ENCODE measurements at regions not wholly inside any gene's neighbourhood (a gene's known extent, or its start where the extent isn't known, plus 50 kb on each side); places are given as distances from the start of the nearest gene placed in this dataset.

DNA sequence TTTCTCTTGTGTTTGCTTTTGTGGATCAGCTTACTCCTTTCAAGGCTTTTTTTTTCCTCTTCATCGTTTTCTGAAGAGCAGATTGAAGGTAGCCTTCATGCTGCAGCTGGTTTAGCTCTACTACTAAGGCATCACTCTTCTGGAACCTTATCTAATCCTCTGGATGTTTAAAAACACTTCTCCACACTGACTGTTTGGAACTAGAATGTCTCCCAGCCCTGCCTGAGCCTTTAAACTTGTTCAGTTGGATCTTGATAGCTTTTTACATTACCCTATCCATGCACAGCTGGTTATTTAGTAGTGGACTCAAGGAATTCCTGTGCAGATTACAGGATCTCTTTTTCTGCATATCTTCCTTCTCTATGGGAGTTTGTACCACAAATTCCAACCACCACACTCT, 108.9 kb upstream of the ASCC3 start:
- H3K27ac Mint-ChIP-seq, result no peak overlapping the region
- DNase-seq, result no peak
- H3K4me3 Mint-ChIP-seq, result no peak overlapping the region
- no peak for ATAC-seq (ENCODE audit: low read depth in 2 of 2)
- peaks cover 0 to 20% (median 5%) of the 10 kb centered on the region in 7 donors for H3K9me3 Mint-ChIP-seq
- no peaks in the 10 kb centered on the region for H3K27me3 Mint-ChIP-seq
- no peaks in the 10 kb centered on the region for H3K36me3 Mint-ChIP-seq
- no peaks in the 10 kb centered on the region for H3K4me1 Mint-ChIP-seq

DNA sequence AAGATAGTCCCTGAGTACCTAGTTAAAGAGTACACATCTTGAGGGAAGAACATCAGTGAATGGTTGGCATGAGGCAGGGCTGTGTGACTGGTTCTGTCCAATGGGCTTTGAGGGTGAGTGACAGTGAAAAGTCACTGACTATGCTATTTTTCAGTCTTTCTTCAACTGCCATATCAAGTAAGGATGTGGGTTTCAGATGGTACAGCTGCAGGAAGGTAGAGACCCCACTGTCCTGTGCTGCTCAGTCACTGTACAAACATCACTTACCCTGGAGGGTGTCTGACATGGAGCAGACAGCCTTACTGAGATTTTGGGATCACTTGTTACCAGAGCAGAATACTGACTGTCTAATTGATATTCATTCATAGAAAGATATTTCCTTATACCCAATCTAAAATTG, 115.3 kb upstream of the ASCC3 start:
- Mint-ChIP-seq H3K9me3 (peaks cover 0 to 15% (median 5%) of the 10 kb centered on the region in 7 donors), H3K36me3 (no peaks in the 10 kb centered on the region), H3K4me1 (no peaks in the 10 kb centered on the region), H3K27ac (no peak overlapping the region), H3K4me3 (no peak overlapping the region), H3K27me3 (peaks cover 5% of the 10 kb centered on the region in 3 donors)
- ATAC-seq (ENCODE audit: low read depth in 2 of 2) (no peak), DNase-seq (no peak)

DNA sequence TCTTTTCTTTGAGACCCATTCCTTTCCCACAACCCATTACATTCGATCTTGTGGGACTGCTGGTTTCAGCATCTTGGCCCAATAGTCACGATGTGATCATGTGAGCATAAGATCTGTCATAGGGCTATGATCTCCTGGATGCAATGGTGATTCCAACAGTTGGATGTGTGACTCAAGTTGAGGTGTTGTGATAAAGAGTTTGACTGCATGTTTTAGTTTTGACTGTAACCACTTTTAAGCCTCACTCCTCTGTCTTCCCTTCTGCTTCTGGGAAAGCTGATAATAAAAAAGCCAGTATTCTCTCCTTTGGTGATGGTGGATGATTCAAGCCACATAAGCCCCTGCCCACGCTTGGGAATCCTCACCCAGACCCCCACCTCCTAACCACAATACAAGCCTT, 117.0 kb upstream of the ASCC3 start:
- Mint-ChIP-seq H3K9me3 (peaks cover 0 to 9% (median 0%) of the 10 kb centered on the region in 7 donors), H3K27ac (no peak overlapping the region), H3K4me1 (no peaks in the 10 kb centered on the region), H3K27me3 (peaks cover 5% of the 10 kb centered on the region in 3 donors), H3K36me3 (no peaks in the 10 kb centered on the region), H3K4me3 (no peak overlapping the region)
- DNase-seq, result no peak
- ATAC-seq (ENCODE audit: low read depth in 2 of 2), result no peak

GRCh38 chr6:100999034-100999597, 118.0 kb upstream of the ASCC3 start:
- DNase-seq (no peak), ATAC-seq (ENCODE audit: low read depth in 2 of 2) (no peak)
- H3K36me3 Mint-ChIP-seq, result no peaks in the 10 kb centered on the region
- no peaks in the 10 kb centered on the region for H3K4me1 Mint-ChIP-seq
- no peak overlapping the region for H3K27ac Mint-ChIP-seq
- no peak overlapping the region for H3K4me3 Mint-ChIP-seq
- H3K27me3 Mint-ChIP-seq, result peaks cover 5% of the 10 kb centered on the region in 3 donors
- H3K9me3 Mint-ChIP-seq, result peaks cover 0 to 17% (median 3%) of the 10 kb centered on the region in 7 donors

- H3K9me3 Mint-ChIP-seq, result peaks cover 0 to 17% (median 3%) of the 10 kb centered on the region in 7 donors
- ATAC-seq (ENCODE audit: low read depth in 2 of 2) (no peak), DNase-seq (no peak)
- H3K27ac Mint-ChIP-seq, result no peak overlapping the region
- no peaks in the 10 kb centered on the region for H3K4me1 Mint-ChIP-seq
- H3K4me3 Mint-ChIP-seq, result no peak overlapping the region
- peaks cover 5% of the 10 kb centered on the region in 3 donors for H3K27me3 Mint-ChIP-seq
- H3K36me3 Mint-ChIP-seq, result no peaks in the 10 kb centered on the region
Observed at GRCh38 chr6:101000341-101000740, 119.2 kb upstream of the ASCC3 start.

DNA sequence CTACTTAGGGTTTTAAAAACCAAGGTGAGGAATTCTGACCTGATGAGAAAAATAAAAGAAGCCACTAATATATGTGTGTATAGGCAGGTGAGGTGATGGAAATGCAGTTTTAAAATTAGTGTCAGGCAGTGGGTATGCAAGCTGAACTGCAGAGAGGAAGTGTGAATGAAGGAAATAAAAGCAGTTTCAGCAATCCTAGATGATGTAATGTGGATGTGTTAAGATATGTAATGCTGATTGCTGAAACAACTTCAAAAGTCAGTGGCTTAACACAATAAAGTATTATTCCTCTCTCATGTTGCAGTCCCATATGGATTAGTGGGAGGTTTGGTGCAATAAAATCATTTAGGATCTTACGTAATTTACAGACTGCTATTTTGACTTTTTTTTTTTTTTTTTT, 119.9 kb upstream of the ASCC3 start:
- H3K4me1 Mint-ChIP-seq, result no peaks in the 10 kb centered on the region
- H3K9me3 Mint-ChIP-seq, result peaks cover 0 to 17% (median 3%) of the 10 kb centered on the region in 7 donors
- no peak for ATAC-seq (ENCODE audit: low read depth in 2 of 2)
- no peak overlapping the region for H3K27ac Mint-ChIP-seq
- peaks cover 2 to 5% (median 5%) of the 10 kb centered on the region in 3 donors for H3K27me3 Mint-ChIP-seq
- no peak overlapping the region for H3K4me3 Mint-ChIP-seq
- H3K36me3 Mint-ChIP-seq, result no peaks in the 10 kb centered on the region
- no peak for DNase-seq

DNA sequence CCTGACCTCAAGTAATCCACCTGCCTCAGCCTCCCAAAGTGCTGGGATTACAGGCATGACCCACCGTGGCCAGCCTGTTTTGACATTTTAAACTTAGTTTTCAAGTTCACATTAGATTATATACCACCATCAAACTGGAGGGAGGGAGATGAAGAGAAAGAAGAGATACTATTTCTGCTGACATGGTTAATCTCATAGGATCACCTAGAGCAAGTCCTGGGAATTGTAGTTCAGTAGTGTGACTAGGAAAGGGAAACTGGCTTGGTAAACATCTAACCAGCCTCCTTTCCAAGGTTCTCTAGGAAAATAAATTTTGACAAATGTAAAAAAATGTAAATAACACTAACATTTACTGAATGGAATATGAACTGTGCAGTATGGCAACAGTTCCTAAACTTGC, 120.5 kb upstream of the ASCC3 start:
- DNase-seq (no peak), ATAC-seq (ENCODE audit: low read depth in 2 of 2) (no peak)
- no peaks in the 10 kb centered on the region for H3K36me3 Mint-ChIP-seq
- H3K9me3 Mint-ChIP-seq, result peaks cover 0 to 17% (median 3%) of the 10 kb centered on the region in 7 donors
- H3K4me1 Mint-ChIP-seq, result no peaks in the 10 kb centered on the region
- no peak overlapping the region for H3K4me3 Mint-ChIP-seq
- no peak overlapping the region for H3K27ac Mint-ChIP-seq
- peaks cover 0 to 5% (median 5%) of the 10 kb centered on the region in 3 donors for H3K27me3 Mint-ChIP-seq

- peaks cover 0 to 5% (median 5%) of the 10 kb centered on the region in 3 donors for H3K27me3 Mint-ChIP-seq
- peaks cover 0 to 17% (median 3%) of the 10 kb centered on the region in 7 donors for H3K9me3 Mint-ChIP-seq
- no peak overlapping the region for H3K4me3 Mint-ChIP-seq
- no peak for DNase-seq
- no peaks in the 10 kb centered on the region for H3K36me3 Mint-ChIP-seq
- ATAC-seq (ENCODE audit: low read depth in 2 of 2), result no peak
- H3K4me1 Mint-ChIP-seq, result no peaks in the 10 kb centered on the region
- no peak overlapping the region for H3K27ac Mint-ChIP-seq
Observed at GRCh38 chr6:101003075-101003474, 121.9 kb upstream of the ASCC3 start.

DNA sequence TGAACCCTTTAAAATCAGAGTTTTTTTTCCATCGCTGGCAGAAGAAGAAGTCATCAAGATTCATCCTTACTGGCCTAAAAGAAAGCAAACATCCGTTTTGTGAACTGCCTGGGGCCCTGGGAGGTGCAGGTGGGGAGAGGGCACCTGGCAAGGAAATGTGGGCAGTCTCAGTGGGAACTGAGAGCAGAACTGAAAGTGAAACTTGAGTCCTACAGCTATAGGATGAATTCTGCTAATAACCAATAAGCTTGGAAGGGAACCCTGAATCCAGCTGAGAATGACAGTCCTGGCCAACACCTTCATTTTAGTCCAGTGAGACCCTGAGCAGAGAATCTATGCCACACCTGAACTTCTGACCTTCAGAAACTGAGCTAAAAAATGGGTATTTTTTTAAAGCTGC, 130.1 kb upstream of the ASCC3 start:
- Mint-ChIP-seq H3K4me1 (peaks cover 10 to 22% (median 16%) of the 10 kb centered on the region in 3 donors), H3K27me3 (no peaks in the 10 kb centered on the region), H3K36me3 (no peaks in the 10 kb centered on the region), H3K9me3 (no peaks in the 10 kb centered on the region), H3K27ac (peak overlapping the region; percentile 4 to 93 (median 66)), H3K4me3 (peak overlapping the region in 5 of 8 donors; percentile 22 to 71 (median 38))
- ATAC-seq (ENCODE audit: low read depth in 2 of 2) (peak; percentile 88 to 94), DNase-seq (peak; percentile 20)

GRCh38 chr6:101013612-101014195, 132.6 kb upstream of the ASCC3 start:
- no peak for DNase-seq
- H3K27me3 Mint-ChIP-seq, result no peaks in the 10 kb centered on the region
- no peak for ATAC-seq (ENCODE audit: low read depth in 2 of 2)
- H3K4me1 Mint-ChIP-seq, result peaks cover 10 to 22% (median 16%) of the 10 kb centered on the region in 3 donors
- no peak overlapping the region for H3K4me3 Mint-ChIP-seq
- H3K9me3 Mint-ChIP-seq, result no peaks in the 10 kb centered on the region
- no peak overlapping the region for H3K27ac Mint-ChIP-seq
- H3K36me3 Mint-ChIP-seq, result no peaks in the 10 kb centered on the region

GRCh38 chr6:101015541-101015940, 134.4 kb upstream of the ASCC3 start:
- H3K4me3 Mint-ChIP-seq, result no peak overlapping the region
- peaks cover 0 to 4% (median 0%) of the 10 kb centered on the region in 3 donors for H3K27me3 Mint-ChIP-seq
- no peaks in the 10 kb centered on the region for H3K36me3 Mint-ChIP-seq
- H3K4me1 Mint-ChIP-seq, result peaks cover 7 to 20% (median 15%) of the 10 kb centered on the region in 3 donors
- ATAC-seq (ENCODE audit: low read depth in 2 of 2), result no peak
- DNase-seq, result no peak
- H3K27ac Mint-ChIP-seq, result no peak overlapping the region
- no peaks in the 10 kb centered on the region for H3K9me3 Mint-ChIP-seq

- Mint-ChIP-seq H3K27me3 (peaks cover 0 to 4% (median 0%) of the 10 kb centered on the region in 3 donors), H3K4me1 (peaks cover under 1 to 13% (median 9%) of the 10 kb centered on the region in 3 donors), H3K4me3 (no peak overlapping the region), H3K36me3 (no peaks in the 10 kb centered on the region), H3K9me3 (no peaks in the 10 kb centered on the region), H3K27ac (no peak overlapping the region)
- DNase-seq, result no peak
- no peak for ATAC-seq (ENCODE audit: low read depth in 2 of 2)
Observed at GRCh38 chr6:101016163-101016562, 135.0 kb upstream of the ASCC3 start.

DNA sequence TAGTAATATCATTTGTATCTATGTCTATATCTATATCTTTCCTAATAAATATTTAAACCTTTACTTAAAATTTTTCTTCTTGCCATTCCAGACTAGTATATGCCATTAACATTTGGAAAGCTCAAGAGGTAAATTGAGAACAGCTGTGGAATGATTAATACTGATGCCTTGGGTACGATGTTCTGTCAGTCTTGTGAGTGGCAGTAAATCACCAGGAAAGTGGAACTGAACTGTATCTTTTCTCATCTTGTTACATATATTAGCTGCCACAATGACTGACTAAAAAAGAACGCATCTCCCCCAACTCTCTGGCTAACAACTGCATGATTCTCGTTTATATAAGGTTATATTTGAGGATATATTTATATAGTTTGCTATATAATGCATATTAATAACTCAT, 137.0 kb upstream of the ASCC3 start:
- Mint-ChIP-seq H3K9me3 (peaks cover 0 to 4% (median 0%) of the 10 kb centered on the region in 7 donors), H3K27ac (no peak overlapping the region), H3K4me3 (no peak overlapping the region), H3K4me1 (no peaks in the 10 kb centered on the region), H3K27me3 (peaks cover 0 to 4% (median 0%) of the 10 kb centered on the region in 3 donors), H3K36me3 (no peaks in the 10 kb centered on the region)
- no peak for ATAC-seq (ENCODE audit: low read depth in 2 of 2)
- no peak for DNase-seq

GRCh38 chr6:101021504-101021903, 140.4 kb upstream of the ASCC3 start:
- Mint-ChIP-seq H3K27me3 (peaks cover 0 to 4% (median 0%) of the 10 kb centered on the region in 3 donors), H3K9me3 (peaks cover 4 to 15% (median 8%) of the 10 kb centered on the region in 7 donors), H3K36me3 (no peaks in the 10 kb centered on the region), H3K4me3 (no peak overlapping the region), H3K4me1 (no peaks in the 10 kb centered on the region), H3K27ac (no peak overlapping the region)
- DNase-seq (no peak), ATAC-seq (ENCODE audit: low read depth in 2 of 2) (no peak)
